Subcutaneous abdominal adipose tissue (tissue), 5 donors: ENCODE measurements at regions not wholly inside any gene's neighbourhood (a gene's known extent, or its start where the extent isn't known, plus 50 kb on each side); places are given as distances from the start of the nearest gene placed in this dataset.

Experiments
- H3K27ac ChIP-seq: one replicate; pipeline ENCODE4 v1.7.0; 2013; ENCODE audit warnings: low read depth, mild to moderate bottlenecking, inconsistent platforms, low read length, moderate library complexity
- H3K27me3 ChIP-seq, 5 donors: one replicate each; pipeline ENCODE4 v1.7.0; 2013; ENCODE audit warnings: low read length in 5 of 5, inconsistent platforms in 1 of 5; ENCODE audit not compliant: control insufficient read depth in 5 of 5, insufficient read depth in 4 of 5
- H3K36me3 ChIP-seq, 5 donors: one replicate each; pipeline ENCODE4 v1.7.0; 2013; ENCODE audit warnings: low read length in 5 of 5; ENCODE audit not compliant: control insufficient read depth in 5 of 5, insufficient read depth in 5 of 5
- H3K4me1 ChIP-seq, 5 donors: one replicate each; pipeline ENCODE4 v1.7.0; 2013; ENCODE audit warnings: low read length in 5 of 5, mild to moderate bottlenecking in 3 of 5, moderate library complexity in 1 of 5; ENCODE audit not compliant: control insufficient read depth in 5 of 5, insufficient read depth in 5 of 5
- H3K4me3 ChIP-seq, 5 donors: one replicate each; pipeline ENCODE4 v1.7.0; 2013; ENCODE audit warnings: low read length in 5 of 5, low read depth in 1 of 5
- H3K9ac ChIP-seq, 5 donors: one replicate each; pipeline ENCODE4 v1.7.0; 2013; ENCODE audit warnings: low read length in 5 of 5, mild to moderate bottlenecking in 4 of 5, moderate library complexity in 3 of 5
- H3K9me3 ChIP-seq, 5 donors: one replicate each; pipeline ENCODE4 v1.7.0; 2013; ENCODE audit warnings: low read length in 5 of 5; ENCODE audit not compliant: control insufficient read depth in 5 of 5
- donor health status: healthy.
- donor health status: healthy.
- donor health status: healthy.
- donor health status: healthy.
- donor health status: healthy.

DNA sequence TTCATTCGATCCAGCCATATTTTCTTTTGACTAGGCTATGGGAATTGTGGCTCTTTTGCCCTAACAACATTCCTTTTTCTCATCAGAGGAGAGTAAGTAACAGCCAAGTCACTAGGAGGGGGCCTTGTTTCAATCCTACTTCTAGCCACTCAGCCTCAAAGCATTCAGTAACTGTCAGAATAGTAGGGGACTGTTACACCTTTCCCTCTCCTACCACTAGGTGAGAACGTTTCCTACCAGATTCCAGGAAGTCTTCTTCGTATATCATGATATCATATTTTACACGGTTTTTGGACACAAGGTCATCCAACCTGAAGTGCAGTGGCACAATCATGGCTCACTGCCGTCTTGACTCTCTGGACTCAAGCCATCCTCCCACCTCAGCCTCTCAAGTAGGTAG is 171.3 kb upstream of the CDH12 start:
- Histone ChIP-seq H3K27ac (no peak overlapping the region), H3K9ac (no peak overlapping the region), H3K9me3 (no peaks in the 10 kb centered on the region), H3K4me1 (no peaks in the 10 kb centered on the region), H3K27me3 (no peaks in the 10 kb centered on the region), H3K4me3 (no peak overlapping the region), H3K36me3 (no peaks in the 10 kb centered on the region)

DNA sequence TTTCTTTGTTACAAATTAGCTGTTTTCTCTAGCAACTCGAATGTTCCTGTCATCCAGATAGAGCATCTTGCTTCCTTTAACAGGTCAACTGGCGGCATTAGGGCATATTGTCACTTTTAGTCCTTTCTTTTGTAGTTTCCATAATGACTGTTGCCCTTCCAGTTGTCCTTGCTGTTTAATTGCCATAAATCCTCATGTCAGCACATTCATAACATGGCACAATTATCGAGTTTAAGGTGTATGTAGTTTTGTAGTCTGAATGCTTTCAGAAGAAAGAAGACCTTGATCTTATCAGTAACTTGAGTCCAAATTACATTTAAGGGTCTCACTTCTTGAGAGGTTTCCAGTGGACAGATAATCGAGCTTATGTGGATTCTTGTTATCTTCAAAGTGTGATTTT is 161.7 kb upstream of the CDH12 start:
- peaks cover 0 to 7% (median 0%) of the 10 kb centered on the region in 5 donors for H3K4me1 ChIP-seq
- no peaks in the 10 kb centered on the region for H3K9me3 ChIP-seq
- H3K27me3 ChIP-seq = no peaks in the 10 kb centered on the region
- H3K4me3 ChIP-seq = no peak overlapping the region
- H3K27ac ChIP-seq = no peak overlapping the region
- no peaks in the 10 kb centered on the region for H3K36me3 ChIP-seq
- H3K9ac ChIP-seq = no peak overlapping the region

- H3K36me3 ChIP-seq = no peaks in the 10 kb centered on the region
- H3K4me1 ChIP-seq = peaks cover 0 to 7% (median 0%) of the 10 kb centered on the region in 5 donors
- H3K9ac ChIP-seq = no peak overlapping the region
- H3K9me3 ChIP-seq = no peaks in the 10 kb centered on the region
- no peak overlapping the region for H3K27ac ChIP-seq
- no peaks in the 10 kb centered on the region for H3K27me3 ChIP-seq
- no peak overlapping the region for H3K4me3 ChIP-seq
Observed at GRCh38 chr5:23014266-23014665, 161.1 kb upstream of the CDH12 start.

- H3K9me3 ChIP-seq = peaks cover 0 to under 1% (median 0%) of the 10 kb centered on the region in 5 donors
- peaks cover 0 to 7% (median 0%) of the 10 kb centered on the region in 5 donors for H3K4me1 ChIP-seq
- H3K9ac ChIP-seq = peak overlapping the region in 3 of 5 donors; percentile 15 to 52 (median 39)
- H3K36me3 ChIP-seq = no peaks in the 10 kb centered on the region
- peak overlapping the region; percentile 11 to 64 (median 59) for H3K4me3 ChIP-seq
- no peaks in the 10 kb centered on the region for H3K27me3 ChIP-seq
- no peak overlapping the region for H3K27ac ChIP-seq
Observed at GRCh38 chr5:23013395-23013998, 160.4 kb upstream of the CDH12 start.

- Histone ChIP-seq H3K9me3 (peaks cover 0 to 2% (median 0%) of the 10 kb centered on the region in 5 donors), H3K9ac (peak overlapping the region in 3 of 5 donors; percentile 7 to 15 (median 11)), H3K4me3 (peak overlapping the region; percentile 11 to 64 (median 59)), H3K27ac (no peak overlapping the region), H3K4me1 (peaks cover 0 to 7% (median 0%) of the 10 kb centered on the region in 5 donors), H3K36me3 (no peaks in the 10 kb centered on the region), H3K27me3 (no peaks in the 10 kb centered on the region)
Observed at GRCh38 chr5:23012842-23013241, 159.7 kb upstream of the CDH12 start.

DNA sequence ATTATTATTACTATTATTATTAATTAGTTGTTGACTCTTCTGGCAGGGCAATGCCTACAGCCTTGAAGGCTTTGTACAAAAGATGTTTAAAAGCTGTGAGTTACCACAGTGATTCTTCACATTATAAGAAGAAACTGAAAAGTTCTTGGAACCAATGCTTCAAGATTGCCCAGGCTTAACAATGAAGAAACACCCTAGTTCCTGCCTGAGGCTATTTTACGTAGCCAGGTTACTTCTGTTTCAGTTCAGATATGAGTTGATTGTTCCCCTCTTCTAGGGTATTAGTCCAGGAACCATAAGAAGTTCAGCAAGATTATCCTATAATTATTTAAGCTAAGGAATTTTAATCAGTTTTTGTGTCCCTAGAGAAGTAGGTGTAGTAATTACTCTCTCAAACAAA is 154.6 kb upstream of the CDH12 start:
- no peaks in the 10 kb centered on the region for H3K36me3 ChIP-seq
- peaks cover 0 to 2% (median 0%) of the 10 kb centered on the region in 5 donors for H3K9me3 ChIP-seq
- peaks cover 0 to 3% (median 0%) of the 10 kb centered on the region in 5 donors for H3K4me1 ChIP-seq
- no peak overlapping the region for H3K9ac ChIP-seq
- H3K27ac ChIP-seq = no peak overlapping the region
- no peak overlapping the region for H3K4me3 ChIP-seq
- no peaks in the 10 kb centered on the region for H3K27me3 ChIP-seq

DNA sequence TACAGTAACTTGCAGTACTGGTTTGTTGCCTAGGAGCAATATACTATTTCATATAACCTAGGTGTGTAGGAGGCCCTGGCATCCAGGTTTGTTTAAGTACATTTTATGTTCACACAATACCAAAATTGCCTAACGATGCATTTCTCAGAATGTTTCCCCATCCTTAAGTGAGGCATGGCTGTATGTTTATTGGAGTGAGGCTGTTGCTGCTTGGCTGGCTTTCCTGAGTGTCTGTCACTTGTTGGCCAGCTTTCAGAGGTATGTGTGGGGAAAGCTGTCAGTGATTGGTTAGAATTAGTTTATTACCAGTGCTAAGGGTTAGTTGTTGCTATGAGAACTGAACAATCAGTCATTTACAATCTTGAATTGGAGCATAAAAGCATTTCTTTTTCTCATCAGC is 154.1 kb upstream of the CDH12 start:
- H3K27ac ChIP-seq = no peak overlapping the region
- no peaks in the 10 kb centered on the region for H3K36me3 ChIP-seq
- H3K9me3 ChIP-seq = peaks cover 0 to 2% (median 0%) of the 10 kb centered on the region in 5 donors
- no peak overlapping the region for H3K9ac ChIP-seq
- H3K4me1 ChIP-seq = no peaks in the 10 kb centered on the region
- no peaks in the 10 kb centered on the region for H3K27me3 ChIP-seq
- no peak overlapping the region for H3K4me3 ChIP-seq

DNA sequence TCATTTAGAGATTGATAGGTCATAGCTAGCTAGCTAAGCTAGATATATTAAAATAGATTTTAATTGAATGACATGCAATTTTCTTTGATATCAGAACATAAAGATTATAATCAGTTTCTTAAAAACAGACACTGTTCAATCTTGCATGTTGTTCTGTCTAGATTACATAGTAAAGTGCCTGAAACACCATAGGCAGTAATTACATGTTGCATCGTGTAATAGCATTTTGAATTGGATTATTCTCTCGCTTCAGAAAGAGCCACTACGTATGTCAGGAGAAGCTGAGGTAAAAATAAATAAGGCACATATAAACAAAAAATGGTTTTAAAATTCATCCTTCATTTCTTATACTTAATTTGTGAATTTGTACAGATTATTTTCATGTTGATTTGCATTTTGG is 148.0 kb upstream of the CDH12 start:
- Histone ChIP-seq H3K27me3 (no peaks in the 10 kb centered on the region), H3K4me1 (no peaks in the 10 kb centered on the region), H3K9me3 (no peaks in the 10 kb centered on the region), H3K9ac (no peak overlapping the region), H3K27ac (no peak overlapping the region), H3K4me3 (no peak overlapping the region), H3K36me3 (no peaks in the 10 kb centered on the region)

GRCh38 chr5:22998774-22999173 is 145.6 kb upstream of the CDH12 start:
- Histone ChIP-seq H3K36me3 (no peaks in the 10 kb centered on the region), H3K9ac (no peak overlapping the region), H3K27ac (no peak overlapping the region), H3K27me3 (no peaks in the 10 kb centered on the region), H3K9me3 (no peaks in the 10 kb centered on the region), H3K4me1 (no peaks in the 10 kb centered on the region), H3K4me3 (no peak overlapping the region)

- no peaks in the 10 kb centered on the region for H3K4me1 ChIP-seq
- H3K36me3 ChIP-seq = no peaks in the 10 kb centered on the region
- no peak overlapping the region for H3K4me3 ChIP-seq
- H3K9me3 ChIP-seq = no peaks in the 10 kb centered on the region
- H3K9ac ChIP-seq = no peak overlapping the region
- H3K27ac ChIP-seq = no peak overlapping the region
- H3K27me3 ChIP-seq = no peaks in the 10 kb centered on the region
Observed at GRCh38 chr5:22998362-22998761, 145.2 kb upstream of the CDH12 start.
